ENCODE measurements at regions not wholly inside any gene's neighbourhood (a gene's known extent, or its start where the extent isn't known, plus 50 kb on each side); places are given as distances from the start of the nearest gene placed in this dataset.

GRCh38 chr17:15049795-15050160 lies 215.3 kb downstream of the PMP22 start:
- TF ChIP-seq CTCF (IDR thresholded peaks at IDR 0.05; ENCODE audit: low read depth, low read length) (no peak), MYC (IDR thresholded peaks at IDR 0.05; ENCODE audit: low read depth, low read length) (no peak), POLR2A (IDR thresholded peaks at IDR 0.05; ENCODE audit: extremely low read depth, insufficient read length) (no peak)

Data from NB4 (cell line).